Keratinocyte (primary cell): ENCODE measurements at regions not wholly inside any gene's neighbourhood (a gene's known extent, or its start where the extent isn't known, plus 50 kb on each side); places are given as distances from the start of the nearest gene placed in this dataset.

Source experiments
- DNase-seq: peaks from one replicate; pipeline ENCODE4 v3.0.0-alpha.2; 2011; ENCODE audit warnings: low read depth, missing footprints, low spot score
- FAIRE-seq: peaks from 2 replicates; lab custom pipeline; 2011; peaks lifted over from hg19 to GRCh38; lab: Jason Lieb, UNC
- H2AFZ ChIP-seq: 2 replicates; pipeline ENCODE4 v1.6.0; 2012; ENCODE audit warnings: low read length, control low read depth, inconsistent platforms; ENCODE audit not compliant: control insufficient read depth
- H3K27ac ChIP-seq: 2 replicates; pipeline ENCODE4 v1.5.1; 2011; ENCODE audit warnings: low read length; ENCODE audit not compliant: control insufficient read depth, insufficient read depth
- H3K27me3 ChIP-seq: 3 replicates; pipeline ENCODE4 v1.6.0; 2011; ENCODE audit warnings: low read length; ENCODE audit not compliant: control insufficient read depth, insufficient read depth; ENCODE audit errors: extremely low read depth
- H3K36me3 ChIP-seq, 2 experiments: 2 replicates in 1 of 2; 3 replicates in 1 of 2; pipeline ENCODE4 v1.5.1; 2011; ENCODE audit warnings: low read length in 2 of 2, mild to moderate bottlenecking in 1 of 2; ENCODE audit not compliant: control insufficient read depth in 2 of 2, insufficient read depth in 2 of 2; ENCODE audit errors: extremely low read depth in 1 of 2
- H3K4me1 ChIP-seq: 3 replicates; pipeline ENCODE4 v1.5.1; 2011; ENCODE audit warnings: low read length; ENCODE audit not compliant: control insufficient read depth, insufficient read depth; ENCODE audit errors: extremely low read depth
- H3K4me2 ChIP-seq: 3 replicates; pipeline ENCODE4 v1.6.0; 2011; ENCODE audit warnings: low read depth, low read length; ENCODE audit not compliant: control insufficient read depth, insufficient read depth; ENCODE audit errors: extremely low read depth
- H3K4me3 ChIP-seq, 3 experiments: fragments of 200-600 bp in 1 of 3; sonication (generic) in 1 of 3; 2 replicates in 2 of 3; 3 replicates in 1 of 3; pipeline ENCODE4 v1.5.1; 2011 to 2016; ENCODE audit warnings: low read length in 3 of 3, mild to moderate bottlenecking in 3 of 3, control low read depth in 2 of 3, inconsistent platforms in 1 of 3, low read depth in 1 of 3, mixed read lengths in 1 of 3, mixed run types in 1 of 3, moderate library complexity in 1 of 3; ENCODE audit not compliant: control insufficient read depth in 2 of 3, insufficient read depth in 2 of 3; ENCODE audit errors: extremely low read depth in 1 of 3
- H3K79me2 ChIP-seq: 2 replicates; pipeline ENCODE4 v1.6.0; 2012; ENCODE audit warnings: low read length; ENCODE audit not compliant: control insufficient read depth, insufficient read depth
- H3K9ac ChIP-seq: 3 replicates; pipeline ENCODE4 v1.6.0; 2011; ENCODE audit warnings: low read length; ENCODE audit not compliant: control insufficient read depth, insufficient read depth; ENCODE audit errors: extremely low read depth
- H3K9me1 ChIP-seq: 3 replicates; pipeline ENCODE4 v1.6.0; 2011; ENCODE audit warnings: low read length; ENCODE audit not compliant: control insufficient read depth, insufficient read depth; ENCODE audit errors: extremely low read depth
- H3K9me3 ChIP-seq: 2 replicates; pipeline ENCODE4 v1.5.1; 2012; ENCODE audit warnings: low read depth, low read length; ENCODE audit not compliant: control insufficient read depth
- H4K20me1 ChIP-seq: 3 replicates; pipeline ENCODE4 v1.6.0; 2011; ENCODE audit warnings: low read length; ENCODE audit not compliant: control insufficient read depth, insufficient read depth; ENCODE audit errors: extremely low read depth
- EZH2 ChIP-seq: IDR thresholded peaks from one replicate; pipeline ENCODE4 v1.6.1; 2012; ENCODE audit warnings: inconsistent platforms, mild to moderate bottlenecking, low read length, moderate library complexity
- dilution Hi-C: fragments of 300-500 bp; cut with MboI; formaldehyde crosslinking; loops from one replicate; pipeline ENCODE4 v1.7.0; 2020; ENCODE audit warnings: low sequenced_read_pairs; ENCODE audit not compliant: extremely low pct_ligation_motif_present
- TF ChIP-seq, protein P1 (sequence below), 3 experiments: IDR thresholded peaks in 1 of 3; conservative IDR thresholded peaks in 1 of 3; optimal IDR thresholded peaks in 1 of 3; 2 replicates in 2 of 3; 3 replicates in 1 of 3; pipeline versions ENCODE3 to v1.5.1; 2011; ENCODE audit warnings: low read length in 3 of 3, mild to moderate bottlenecking in 3 of 3, moderate library complexity in 2 of 3, control low read depth in 1 of 3, inconsistent platforms in 1 of 3; ENCODE audit not compliant: insufficient read depth in 2 of 3; ENCODE audit errors: extremely low read depth in 1 of 3

DNA sequence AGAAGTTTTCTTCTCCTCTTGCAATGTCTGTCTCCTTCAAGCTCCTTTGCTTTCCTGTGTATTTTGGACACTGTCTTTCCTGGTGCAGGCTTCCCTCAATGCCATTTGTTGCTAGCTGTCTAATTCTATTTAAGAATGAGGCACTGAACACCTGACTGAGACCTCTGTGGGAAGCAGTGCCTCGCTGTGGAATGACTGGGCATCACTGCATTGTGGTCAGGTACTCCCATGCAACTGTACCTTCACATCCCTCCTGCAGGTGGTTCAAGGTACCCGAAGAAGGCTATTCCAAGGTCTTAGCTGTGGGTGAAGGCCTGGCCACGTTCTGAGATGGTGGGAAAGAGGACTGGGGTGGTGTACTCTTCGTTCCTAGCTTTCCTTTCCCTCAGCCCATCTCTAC is 152.8 kb upstream of the CTAGE1 start:
- Histone ChIP-seq H4K20me1 (no peaks in the 10 kb centered on the region), H3K4me2 (no peak overlapping the region), H3K4me1 (no peaks in the 10 kb centered on the region), H3K27me3 (peaks cover 13% of the 10 kb centered on the region), H3K79me2 (no peaks in the 10 kb centered on the region), H2AFZ (no peak overlapping the region), H3K36me3 (no peaks in the 10 kb centered on the region), H3K9me3 (no peaks in the 10 kb centered on the region), H3K9me1 (no peaks in the 10 kb centered on the region), H3K9ac (no peak overlapping the region), H3K27ac (no peak overlapping the region), H3K4me3 (no peak overlapping the region)
- dilution Hi-C loops = no loop called here
- TF ChIP-seq EZH2 = no peak
- TF ChIP-seq, protein P1, sequence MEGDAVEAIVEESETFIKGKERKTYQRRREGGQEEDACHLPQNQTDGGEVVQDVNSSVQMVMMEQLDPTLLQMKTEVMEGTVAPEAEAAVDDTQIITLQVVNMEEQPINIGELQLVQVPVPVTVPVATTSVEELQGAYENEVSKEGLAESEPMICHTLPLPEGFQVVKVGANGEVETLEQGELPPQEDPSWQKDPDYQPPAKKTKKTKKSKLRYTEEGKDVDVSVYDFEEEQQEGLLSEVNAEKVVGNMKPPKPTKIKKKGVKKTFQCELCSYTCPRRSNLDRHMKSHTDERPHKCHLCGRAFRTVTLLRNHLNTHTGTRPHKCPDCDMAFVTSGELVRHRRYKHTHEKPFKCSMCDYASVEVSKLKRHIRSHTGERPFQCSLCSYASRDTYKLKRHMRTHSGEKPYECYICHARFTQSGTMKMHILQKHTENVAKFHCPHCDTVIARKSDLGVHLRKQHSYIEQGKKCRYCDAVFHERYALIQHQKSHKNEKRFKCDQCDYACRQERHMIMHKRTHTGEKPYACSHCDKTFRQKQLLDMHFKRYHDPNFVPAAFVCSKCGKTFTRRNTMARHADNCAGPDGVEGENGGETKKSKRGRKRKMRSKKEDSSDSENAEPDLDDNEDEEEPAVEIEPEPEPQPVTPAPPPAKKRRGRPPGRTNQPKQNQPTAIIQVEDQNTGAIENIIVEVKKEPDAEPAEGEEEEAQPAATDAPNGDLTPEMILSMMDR (optimal IDR thresholded peaks at IDR 0.05 in 1 of 3, IDR thresholded peaks at IDR 0.05 in 1 of 3, conservative IDR thresholded peaks at IDR 0.05 in 1 of 3; ENCODE audit: extremely low read depth in 1 of 3, insufficient read depth in 2 of 3, low read length in 3 of 3) = peak in 2 of 3 experiments; percentile 13 to 17
- FAIRE-seq = no peak
- no peak for DNase-seq

GRCh38 chr18:22572341-22572740 is 154.6 kb upstream of the CTAGE1 start:
- Histone ChIP-seq H2AFZ (no peak overlapping the region), H3K9me1 (no peaks in the 10 kb centered on the region), H4K20me1 (no peaks in the 10 kb centered on the region), H3K4me2 (no peak overlapping the region), H3K36me3 (no peaks in the 10 kb centered on the region), H3K27ac (no peak overlapping the region), H3K9me3 (no peaks in the 10 kb centered on the region), H3K27me3 (peaks cover 3% of the 10 kb centered on the region), H3K4me3 (no peak overlapping the region), H3K4me1 (no peaks in the 10 kb centered on the region), H3K79me2 (no peaks in the 10 kb centered on the region), H3K9ac (no peak overlapping the region)
- DNase-seq = no peak
- no peak for TF ChIP-seq EZH2
- TF ChIP-seq, protein P1 (optimal IDR thresholded peaks at IDR 0.05 in 1 of 3, IDR thresholded peaks at IDR 0.05 in 1 of 3, conservative IDR thresholded peaks at IDR 0.05 in 1 of 3; ENCODE audit: extremely low read depth in 1 of 3, insufficient read depth in 2 of 3, low read length in 3 of 3) = no peak
- dilution Hi-C loops = no loop called here
- no peak for FAIRE-seq
